GM18519 (cell line): ENCODE measurements at regions not wholly inside any gene's neighbourhood (a gene's known extent, or its start where the extent isn't known, plus 50 kb on each side); places are given as distances from the start of the nearest gene placed in this dataset.
"Not testable (repeated sequence)": the region's sequence is repeated elsewhere in the genome, so short reads cannot be mapped to it uniquely, and the experiment has no call there.

Experiments
- ATAC-seq: cut with Tn5 transposase; IDR thresholded peaks from one replicate; pipeline ENCODE4 v1.9.1; 2021; ENCODE audit warnings: mild to moderate bottlenecking, moderate library complexity; ENCODE audit not compliant: unreplicated experiment, low FRiP score

DNA sequence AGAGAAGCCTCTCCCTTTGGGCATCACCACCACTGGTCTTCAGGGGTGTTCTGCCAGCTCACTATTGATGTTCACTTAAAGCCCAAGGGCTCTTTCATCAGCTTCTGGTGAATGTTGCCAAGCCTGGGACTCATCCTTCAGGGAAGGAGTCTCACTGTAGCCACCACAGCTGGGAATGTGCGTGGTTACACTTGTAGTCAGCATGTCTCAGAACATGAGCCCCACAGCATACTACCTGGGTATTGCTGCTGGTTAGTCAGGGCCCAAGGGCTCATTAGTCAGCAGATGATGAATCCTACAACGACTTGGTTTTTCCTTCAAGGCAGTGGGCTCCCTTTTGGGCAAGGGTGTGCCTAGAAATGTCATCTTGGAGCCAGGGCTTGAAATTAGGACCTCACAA, 412.9 kb downstream of the VGLL3 start:
- ATAC-seq = no peak

DNA sequence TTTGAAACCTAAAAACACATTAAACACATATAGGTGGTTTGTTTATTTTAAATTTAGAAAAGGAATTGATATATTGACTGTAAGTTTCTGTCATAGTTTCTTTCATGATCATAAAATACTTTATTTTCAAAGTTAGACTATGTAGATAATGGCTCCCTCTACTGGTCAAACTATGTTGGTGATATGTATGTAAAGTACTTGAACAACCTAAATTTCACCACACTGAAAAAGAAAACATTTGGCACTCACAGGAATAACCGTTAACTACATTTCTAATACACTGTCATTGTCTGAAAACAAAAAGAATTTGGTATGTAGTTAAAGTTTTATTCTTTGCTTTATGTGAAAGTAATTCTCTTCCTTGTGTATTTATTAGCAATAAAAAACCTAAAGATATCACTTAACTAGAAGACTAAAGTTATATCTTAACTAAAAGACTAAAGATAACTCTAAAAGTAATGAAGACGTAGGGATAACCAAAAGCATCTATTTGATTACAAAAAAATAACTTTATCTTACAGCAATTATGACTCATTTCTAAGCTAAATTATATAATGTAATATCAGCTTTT, 427.5 kb downstream of the VGLL3 start:
- ATAC-seq = peak; percentile 63

DNA sequence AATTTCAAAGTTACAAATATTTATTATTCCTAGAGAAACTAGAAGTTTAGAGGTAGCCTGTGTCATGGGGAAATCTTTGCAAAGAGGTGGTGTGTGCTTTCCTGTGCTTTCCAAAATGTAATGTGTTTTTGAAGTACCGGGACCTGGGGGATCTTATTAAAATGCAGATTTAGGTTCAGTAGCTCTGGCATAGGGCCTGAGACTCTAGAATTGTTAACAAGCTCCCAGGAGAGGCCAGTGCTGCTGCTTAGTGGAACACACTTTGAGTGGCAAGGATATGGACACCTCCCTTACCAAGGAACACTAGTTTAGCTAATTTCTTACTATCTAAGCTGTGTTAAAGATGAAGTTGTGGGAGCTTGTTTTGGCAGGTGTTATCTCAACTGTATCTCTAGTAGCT, 428.9 kb downstream of the VGLL3 start:
- no peak for ATAC-seq

DNA sequence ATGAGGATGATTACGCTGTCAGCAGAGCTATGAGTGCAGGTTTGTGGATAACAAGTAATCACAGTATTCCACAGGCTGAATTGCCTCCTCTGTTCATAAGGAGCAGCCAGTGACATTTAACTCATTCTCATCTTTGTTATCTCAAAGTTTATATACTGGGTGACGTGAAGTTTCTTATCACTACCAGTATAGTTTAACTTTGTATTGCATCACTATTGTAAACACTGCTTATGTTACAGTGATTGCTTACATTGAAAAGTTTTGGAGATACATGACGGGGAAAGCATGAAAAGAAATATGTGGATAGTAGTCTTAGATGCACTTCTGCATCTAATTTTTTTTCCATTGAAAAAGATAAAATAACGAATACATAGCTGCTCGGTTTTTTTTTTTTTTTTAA, 429.7 kb downstream of the VGLL3 start:
- no peak for ATAC-seq

DNA sequence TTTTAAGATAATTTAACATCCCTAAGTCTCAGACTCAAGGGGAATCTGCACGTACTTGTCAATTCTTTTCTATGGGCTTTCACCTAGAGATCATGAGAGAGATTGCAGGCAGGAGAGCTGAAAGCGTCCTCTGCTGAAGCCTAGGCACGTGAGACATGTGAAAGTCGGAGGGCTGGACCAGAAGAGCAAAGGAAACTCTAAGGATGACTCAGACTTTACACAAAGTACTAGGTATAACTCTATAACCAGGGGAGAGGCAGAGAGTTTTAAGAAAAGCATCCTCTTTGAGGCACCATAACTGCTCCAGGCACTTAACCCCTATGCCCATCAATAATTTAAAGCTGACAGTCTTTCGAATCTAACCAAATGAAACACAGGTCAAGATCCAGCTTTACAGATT, 436.6 kb downstream of the VGLL3 start:
- no peak for ATAC-seq

DNA sequence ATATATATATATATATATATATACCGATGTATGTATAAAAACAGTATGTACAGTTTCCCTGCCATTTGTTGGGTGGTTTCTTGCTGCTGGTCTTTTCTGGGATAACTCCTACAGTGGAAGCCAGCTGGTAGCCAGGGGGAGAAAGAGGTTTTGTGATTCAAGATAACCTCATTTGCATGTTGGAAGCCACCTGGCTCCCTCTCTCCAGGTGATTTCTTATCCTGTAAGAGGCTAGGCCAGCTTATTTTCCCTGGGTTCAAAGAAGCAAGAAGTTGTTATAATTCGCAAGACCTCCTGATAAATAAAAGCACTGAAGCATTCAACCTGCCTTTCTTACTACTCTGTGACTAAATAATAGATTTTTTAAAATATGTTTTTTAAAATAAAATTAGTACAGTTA, 443.3 kb downstream of the VGLL3 start:
- ATAC-seq = no peak

DNA sequence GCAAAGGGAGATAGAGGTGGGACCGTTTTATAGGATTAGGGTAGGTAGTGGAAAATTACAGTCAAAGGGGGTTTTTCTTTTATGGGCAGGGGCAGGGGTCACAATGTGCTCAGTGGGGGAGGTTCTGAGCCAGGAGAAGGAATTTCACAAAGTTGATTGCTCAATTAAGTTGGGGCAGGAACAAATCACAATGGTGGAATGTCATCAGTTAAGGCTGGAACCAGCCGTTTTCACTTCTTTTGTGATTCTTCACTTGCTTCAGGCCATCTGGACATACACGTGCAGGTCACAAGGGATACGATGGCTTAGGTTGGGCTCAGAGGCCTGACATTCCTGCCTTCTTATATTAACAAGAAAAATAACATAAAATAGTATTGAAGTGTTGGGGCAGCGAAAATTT, 453.8 kb downstream of the VGLL3 start:
- ATAC-seq = no peak

DNA sequence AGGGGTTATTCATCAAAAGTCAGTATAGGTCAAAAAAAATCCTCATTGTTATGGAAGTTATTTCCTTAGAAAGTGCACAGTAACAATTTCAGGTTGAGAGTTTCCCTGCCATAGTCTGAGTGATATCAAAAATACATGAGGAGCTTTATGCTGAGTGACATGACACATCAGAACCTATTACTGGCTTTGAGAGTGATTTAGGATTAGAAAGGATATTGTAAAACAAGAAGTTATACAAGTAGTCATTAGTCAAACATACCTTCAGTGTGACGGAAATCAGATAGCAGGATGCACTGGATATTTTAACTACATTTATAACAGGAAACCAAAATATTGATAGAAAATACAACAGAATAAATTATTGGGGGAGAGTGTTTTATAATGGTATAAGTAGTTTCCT, 471.1 kb downstream of the VGLL3 start:
- no peak for ATAC-seq

DNA sequence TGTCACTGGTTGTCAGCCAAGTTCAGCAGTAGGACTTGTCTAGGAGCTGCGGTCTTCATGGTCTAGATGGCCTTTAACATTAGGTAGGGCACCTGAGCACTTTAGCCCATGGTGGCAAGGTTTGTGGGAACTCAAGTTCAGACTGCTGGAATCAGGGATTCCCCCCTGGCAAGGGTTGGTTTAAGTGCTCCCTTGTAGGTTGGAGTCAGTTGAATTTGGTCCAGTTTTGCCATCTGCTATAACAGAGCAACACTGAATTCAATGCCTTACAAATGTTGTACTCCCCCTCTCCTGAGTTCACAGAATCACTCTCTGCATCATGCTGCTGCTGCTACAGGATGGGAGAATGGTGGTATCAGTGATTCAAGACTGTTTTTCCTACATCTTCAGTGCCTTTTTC, 509.3 kb downstream of the VGLL3 start:
- ATAC-seq = no peak

DNA sequence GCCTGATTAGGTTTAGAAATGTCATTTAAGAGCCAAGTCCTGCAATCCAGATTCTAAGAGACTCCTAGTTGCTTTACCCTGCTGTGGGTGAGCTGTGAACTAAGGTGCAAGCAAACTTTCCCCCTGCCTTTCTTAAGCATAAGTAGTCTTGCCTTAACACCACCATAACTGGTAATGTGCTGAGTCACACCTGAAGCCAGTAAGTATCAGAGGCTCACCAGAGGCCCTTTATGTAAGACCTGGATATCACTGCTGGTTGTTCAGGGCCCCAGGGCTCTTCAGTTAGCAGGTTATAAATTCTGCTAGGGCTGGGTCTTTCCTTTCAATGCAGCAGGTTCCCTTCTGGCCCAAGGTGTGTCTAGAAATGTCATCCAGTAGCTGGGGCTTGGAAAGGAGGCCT, 509.9 kb downstream of the VGLL3 start:
- no peak for ATAC-seq

DNA sequence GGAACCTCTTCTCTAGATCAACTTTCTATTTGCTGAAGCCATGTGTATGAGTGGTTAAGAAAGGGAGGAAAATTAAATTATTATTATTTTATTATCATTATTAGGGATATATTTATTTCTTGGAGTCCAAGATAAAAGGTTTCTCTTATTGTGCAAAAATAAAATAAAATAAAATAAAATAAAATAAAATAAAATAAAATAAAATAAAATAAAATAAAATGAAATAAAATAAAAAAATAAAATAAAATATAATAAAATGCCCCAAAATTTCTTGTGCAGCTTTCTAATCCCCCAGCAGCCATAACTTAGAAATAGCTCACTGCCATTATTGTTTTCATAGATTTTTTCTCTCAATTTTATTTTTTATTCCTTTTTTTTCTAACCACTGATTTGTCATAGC, 526.8 kb downstream of the VGLL3 start:
- no peak for ATAC-seq

DNA sequence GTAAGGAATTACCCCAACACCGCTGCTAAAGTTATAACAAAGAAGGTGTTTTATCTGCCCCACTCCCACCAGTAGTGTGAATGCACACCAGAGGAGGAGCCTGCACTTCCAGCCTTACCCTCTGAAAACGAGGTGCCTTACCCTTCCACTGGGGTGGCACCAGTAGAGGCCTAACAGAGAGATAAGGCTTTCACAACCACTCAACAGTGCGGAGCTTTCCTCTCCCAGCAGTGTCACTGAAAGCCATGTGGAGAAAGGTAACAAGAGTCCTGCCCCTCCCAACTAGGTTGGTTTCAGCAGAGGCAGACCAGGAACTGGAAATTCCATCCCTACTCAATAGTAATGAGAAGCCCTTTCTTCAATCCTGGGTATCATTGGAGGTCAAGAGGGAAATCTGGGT, 539.2 kb downstream of the VGLL3 start:
- no peak for ATAC-seq

DNA sequence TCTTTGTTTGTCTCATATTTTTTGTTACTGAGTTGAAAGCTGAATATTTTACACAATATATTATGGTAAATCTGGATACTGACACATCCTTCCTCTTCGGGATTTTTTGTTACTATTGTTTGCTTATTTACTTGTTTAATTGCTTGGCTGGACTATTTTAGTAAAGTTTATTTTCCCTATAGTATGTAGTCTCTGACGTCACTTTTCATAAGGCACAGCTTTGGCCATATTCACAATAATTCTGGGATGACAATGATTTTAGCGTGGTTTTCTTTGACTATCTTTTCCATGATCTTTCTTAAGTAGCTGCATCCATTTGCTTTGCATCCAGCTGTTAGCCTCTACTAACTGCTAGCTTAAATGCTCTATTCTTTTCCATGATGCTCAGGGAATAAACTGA, 552.4 kb downstream of the VGLL3 start:
- ATAC-seq = no peak

DNA sequence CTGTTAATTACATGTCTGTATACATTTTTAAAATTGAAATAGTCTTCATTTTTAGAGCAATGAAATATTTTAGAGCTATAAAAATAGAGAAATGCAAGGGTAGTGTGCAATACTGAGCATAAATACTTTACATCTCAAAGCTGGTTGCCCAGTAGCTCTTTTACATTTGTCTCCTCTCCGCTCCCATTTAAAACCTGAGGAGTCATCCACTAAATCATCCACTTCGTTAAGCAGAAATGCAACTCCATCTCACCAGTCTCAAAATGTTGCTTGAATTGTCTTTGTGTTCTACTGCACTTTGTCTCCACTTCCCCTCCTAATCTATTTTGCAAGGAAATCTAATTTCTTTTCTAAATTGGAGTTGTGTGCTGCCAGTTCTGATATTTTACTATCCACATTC, 563.6 kb downstream of the VGLL3 start:
- no peak for ATAC-seq

DNA sequence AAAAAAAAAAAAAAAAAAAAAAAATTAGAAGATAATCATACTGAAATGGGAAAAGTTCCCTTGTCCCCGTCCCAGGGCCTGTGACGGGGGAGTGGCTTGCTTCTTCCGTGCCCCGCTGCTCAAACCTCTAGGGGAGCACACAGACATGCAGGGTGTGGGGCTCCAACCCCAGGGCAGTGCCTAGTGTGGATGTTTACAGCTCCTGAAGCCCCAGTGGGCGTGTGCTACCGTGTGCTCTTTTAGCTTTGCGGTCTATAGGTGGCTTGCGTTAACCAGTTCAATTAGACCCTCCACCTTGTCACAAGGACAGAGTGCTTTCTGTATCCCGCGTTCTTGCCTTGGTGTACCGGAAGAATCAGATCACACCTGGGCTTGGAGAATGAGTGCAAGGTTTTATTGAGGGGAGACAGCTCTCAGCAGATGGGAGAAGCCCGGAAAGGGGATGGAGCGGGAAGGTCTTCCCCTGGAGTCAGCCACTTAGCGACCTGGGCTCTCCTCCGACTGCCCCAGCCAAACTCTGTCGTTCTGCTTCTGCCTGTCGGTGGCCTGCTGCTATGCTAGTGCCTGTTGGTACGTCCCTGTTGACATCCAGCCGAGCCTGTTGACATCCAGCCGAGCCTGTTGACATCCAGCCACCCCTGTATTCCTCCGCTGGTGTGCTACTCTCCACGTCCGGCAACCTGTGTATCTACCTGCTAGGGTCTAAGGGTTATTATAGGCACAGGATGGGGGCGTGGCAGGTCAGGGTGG, 569.8 kb downstream of the VGLL3 start:
- no peak for ATAC-seq

DNA sequence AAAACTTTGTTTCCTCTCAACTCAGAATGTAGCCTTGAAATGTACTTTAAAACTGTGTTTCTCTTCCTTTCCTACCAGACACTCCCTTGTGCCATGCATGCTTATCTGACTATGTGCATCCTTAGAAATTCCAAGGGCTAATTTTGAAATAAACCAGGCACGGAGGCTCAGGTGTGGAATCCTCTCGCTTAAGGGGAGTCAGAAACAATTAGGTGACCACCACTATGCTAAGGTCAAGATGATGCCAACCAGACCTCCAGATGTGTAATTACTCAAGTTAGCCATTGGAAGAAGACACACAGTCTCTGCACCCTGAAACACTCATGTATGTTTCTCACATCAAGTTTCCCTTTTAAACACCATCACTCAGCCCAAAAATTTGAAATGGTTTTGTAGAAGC, 572.1 kb downstream of the VGLL3 start:
- ATAC-seq = no peak

DNA sequence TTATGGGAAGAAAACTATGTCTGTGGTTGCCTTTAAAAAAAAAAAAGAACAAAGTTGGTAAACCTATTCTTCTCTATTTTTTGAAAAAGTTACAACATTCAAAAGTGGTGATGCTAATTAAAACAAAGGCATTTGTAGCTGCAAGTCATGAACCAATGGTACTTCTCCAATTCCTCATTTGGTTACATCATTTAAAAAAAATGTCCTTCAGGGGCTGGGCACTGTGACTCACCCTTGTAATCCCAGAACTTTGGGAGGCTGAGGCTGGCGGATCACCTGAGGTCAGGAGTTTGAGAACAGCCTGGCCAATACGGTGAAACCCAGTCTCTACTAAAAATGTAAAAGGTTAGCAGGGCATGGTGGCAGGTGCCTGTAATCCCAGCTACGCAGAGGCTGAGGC, 574.6 kb downstream of the VGLL3 start:
- ATAC-seq = no peak

DNA sequence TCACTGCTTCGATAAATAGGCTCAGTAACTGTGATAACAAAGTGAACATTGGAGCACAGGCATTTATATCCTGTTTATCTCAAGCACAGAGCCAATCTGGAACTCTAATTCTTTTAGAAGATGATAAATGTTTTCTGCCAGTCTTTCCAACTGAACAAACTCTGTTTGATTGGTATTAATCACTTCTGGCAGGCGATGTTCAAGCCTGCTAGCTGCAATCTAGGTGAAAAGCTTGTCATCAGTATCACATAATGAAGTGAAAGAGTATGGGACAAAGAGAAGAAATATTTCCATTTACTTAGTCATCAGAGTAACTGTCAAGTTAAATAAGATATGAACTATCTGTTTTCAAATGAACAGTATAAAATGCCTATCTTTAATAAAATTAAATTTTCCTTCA, 577.3 kb downstream of the VGLL3 start:
- ATAC-seq = no peak

DNA sequence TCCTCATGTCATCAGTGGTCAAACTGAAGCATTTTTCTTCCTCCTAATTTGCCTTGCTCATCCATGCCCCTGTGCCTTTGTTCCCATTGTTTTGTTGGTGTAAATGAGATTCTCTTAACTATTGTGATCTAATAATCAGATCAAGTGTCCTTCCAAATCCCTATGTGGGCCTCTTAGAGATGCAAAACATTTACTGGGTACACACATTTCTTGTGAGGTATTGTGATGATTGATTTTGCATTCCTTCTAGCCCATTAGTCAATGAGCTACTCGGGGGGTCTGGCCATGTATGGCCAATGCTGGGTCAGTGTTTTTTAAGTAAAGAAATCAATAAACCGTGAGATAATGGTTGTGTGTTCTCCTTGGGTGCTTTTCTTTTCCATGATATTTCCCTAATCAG, 580.4 kb downstream of the VGLL3 start:
- ATAC-seq = no peak

DNA sequence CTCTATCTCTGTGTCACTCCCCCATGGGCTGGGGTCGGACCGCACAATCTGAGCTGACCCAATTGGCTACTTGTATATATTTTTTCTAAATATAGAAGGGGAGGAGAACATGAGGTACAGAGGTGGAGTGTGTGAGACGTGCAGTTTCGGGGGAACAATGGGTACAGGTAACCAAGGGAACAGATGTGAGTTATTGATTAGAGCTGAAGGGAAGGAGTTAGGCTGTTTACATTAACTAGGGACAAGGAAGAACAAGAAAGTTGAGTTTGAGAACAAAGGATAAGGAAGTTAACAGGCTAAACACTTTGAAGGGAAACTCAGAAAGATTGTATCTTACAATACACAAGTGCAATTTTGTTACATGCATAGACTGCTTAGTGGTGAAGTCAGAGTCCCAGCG, 601.2 kb downstream of the VGLL3 start:
- ATAC-seq = not testable (repeated sequence)

DNA sequence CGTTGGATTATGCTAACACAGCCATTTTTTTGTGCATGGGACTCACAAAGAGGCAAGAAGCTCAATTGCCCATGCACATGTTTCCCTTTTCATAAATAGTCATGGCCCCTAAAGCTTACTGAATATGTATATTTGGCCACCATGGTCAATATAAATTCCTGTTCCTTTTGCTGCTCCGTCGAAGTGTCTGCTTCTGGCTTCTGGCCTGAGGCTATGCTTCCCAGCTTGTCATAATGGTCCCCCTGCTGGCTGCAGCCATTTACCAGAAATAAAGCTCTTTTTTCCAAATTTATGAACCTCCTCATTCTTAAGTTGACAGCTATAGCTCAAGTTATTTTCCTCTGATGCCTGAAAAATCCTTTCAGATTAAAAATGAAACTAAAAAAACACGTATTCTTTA, 602.1 kb downstream of the VGLL3 start:
- no peak for ATAC-seq

DNA sequence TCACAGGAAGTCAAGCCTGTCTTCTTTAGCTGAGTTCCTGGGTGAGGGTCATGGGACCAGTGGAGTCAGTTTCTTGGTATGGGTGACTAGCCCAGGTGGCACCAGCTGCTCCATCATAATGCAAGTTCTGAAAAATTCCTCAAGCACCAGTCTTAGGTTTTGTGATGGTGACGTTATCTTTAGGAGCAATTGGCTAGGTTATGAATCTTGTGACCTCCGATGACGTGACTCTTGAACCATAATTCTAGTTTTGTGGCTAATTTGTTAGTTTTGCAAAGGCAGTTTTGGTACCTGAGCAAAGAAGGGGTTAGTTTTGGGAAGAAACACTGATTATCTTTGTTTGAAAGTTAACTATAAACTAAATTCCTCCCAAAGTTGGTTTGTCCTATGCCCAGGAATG, 608.4 kb downstream of the VGLL3 start:
- no peak for ATAC-seq

DNA sequence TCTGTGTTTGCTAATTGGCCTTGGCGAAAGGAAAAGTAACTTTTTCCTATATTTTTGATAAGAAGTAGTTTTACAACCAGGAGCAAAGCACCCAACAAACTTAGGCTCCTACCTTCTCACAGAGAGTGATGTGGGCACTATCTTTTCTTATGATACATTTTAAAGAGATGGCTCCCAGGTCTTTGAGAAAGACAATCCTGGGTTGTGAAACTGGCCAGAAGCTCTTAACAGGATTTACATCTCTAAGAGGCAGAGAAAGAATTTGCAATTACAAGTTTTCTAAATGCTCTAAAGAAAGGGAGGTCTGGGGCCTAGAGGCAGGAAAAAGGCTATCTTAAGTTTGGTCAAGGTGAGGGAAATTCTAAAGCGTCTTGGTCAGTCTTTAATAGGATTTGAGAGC, 609.7 kb downstream of the VGLL3 start:
- no peak for ATAC-seq
